ENCODE measurements at regions not wholly inside any gene's neighbourhood (a gene's known extent, or its start where the extent isn't known, plus 50 kb on each side); places are given as distances from the start of the nearest gene placed in this dataset.

- no peak for ATAC-seq
- no peak for TF ChIP-seq BACH2 (CRISPR knock-in tag; IDR thresholded peaks at IDR 0.05; ENCODE audit: borderline replicate concordance)
- TF ChIP-seq ZNF70 (CRISPR knock-in tag; IDR thresholded peaks at IDR 0.05): no peak
- TF ChIP-seq ARNTL (CRISPR knock-in tag; IDR thresholded peaks at IDR 0.05; ENCODE audit: borderline replicate concordance, low read depth): no peak
- TF ChIP-seq TOX (CRISPR knock-in tag; IDR thresholded peaks at IDR 0.05; ENCODE audit: borderline replicate concordance): no peak
Observed at GRCh38 chr18:7436166-7436565, 130.9 kb upstream of the PTPRM start.

- TF ChIP-seq TOX (CRISPR knock-in tag; IDR thresholded peaks at IDR 0.05; ENCODE audit: borderline replicate concordance) (no peak), CREB5 (CRISPR knock-in tag; IDR thresholded peaks at IDR 0.05; ENCODE audit: low read depth) (no peak), ZFP3 (CRISPR knock-in tag; IDR thresholded peaks at IDR 0.05) (no peak), PATZ1 (CRISPR knock-in tag; IDR thresholded peaks at IDR 0.05; ENCODE audit: borderline replicate concordance) (no peak), RARB (CRISPR knock-in tag; IDR thresholded peaks at IDR 0.05) (no peak), OSR1 (CRISPR knock-in tag; IDR thresholded peaks at IDR 0.05) (no peak), CSDC2 (CRISPR knock-in tag; IDR thresholded peaks at IDR 0.05) (no peak), GLIS3 (CRISPR knock-in tag; IDR thresholded peaks at IDR 0.05) (no peak), ESRRG (CRISPR knock-in tag; IDR thresholded peaks at IDR 0.05) (no peak), ZNF70 (CRISPR knock-in tag; IDR thresholded peaks at IDR 0.05) (no peak), SNAI2 (CRISPR knock-in tag; IDR thresholded peaks at IDR 0.05) (no peak), PPARA (CRISPR knock-in tag; IDR thresholded peaks at IDR 0.05; ENCODE audit: borderline replicate concordance) (no peak), BACH2 (CRISPR knock-in tag; IDR thresholded peaks at IDR 0.05; ENCODE audit: borderline replicate concordance) (no peak), CSRNP3 (CRISPR knock-in tag; IDR thresholded peaks at IDR 0.05) (no peak), ZNF565 (CRISPR knock-in tag; conservative IDR thresholded peaks at IDR 0.05; ENCODE audit: low read depth) (no peak), ZFP30 (CRISPR knock-in tag; IDR thresholded peaks at IDR 0.05) (no peak), TSHZ2 (CRISPR knock-in tag; IDR thresholded peaks at IDR 0.05) (no peak), TCF4 (CRISPR knock-in tag; IDR thresholded peaks at IDR 0.05; ENCODE audit: borderline replicate concordance) (no peak)
Observed at GRCh38 chr18:7437870-7438269, 129.2 kb upstream of the PTPRM start.

GRCh38 chr18:7438646-7439045 is 128.5 kb upstream of the PTPRM start:
- TF ChIP-seq PATZ1 (CRISPR knock-in tag; IDR thresholded peaks at IDR 0.05; ENCODE audit: borderline replicate concordance): no peak
- TF ChIP-seq ZFP3 (CRISPR knock-in tag; IDR thresholded peaks at IDR 0.05): no peak
- TF ChIP-seq ZNF565 (CRISPR knock-in tag; conservative IDR thresholded peaks at IDR 0.05; ENCODE audit: low read depth): no peak
- no peak for TF ChIP-seq ISL1 (CRISPR knock-in tag; IDR thresholded peaks at IDR 0.05)
- TF ChIP-seq ZC3H10 (CRISPR knock-in tag; IDR thresholded peaks at IDR 0.05): no peak
- no peak for TF ChIP-seq TOX (CRISPR knock-in tag; IDR thresholded peaks at IDR 0.05; ENCODE audit: borderline replicate concordance)
- TF ChIP-seq CREB5 (CRISPR knock-in tag; IDR thresholded peaks at IDR 0.05; ENCODE audit: low read depth): no peak
- TF ChIP-seq TSHZ2 (CRISPR knock-in tag; IDR thresholded peaks at IDR 0.05): no peak
- TF ChIP-seq TCF4 (CRISPR knock-in tag; IDR thresholded peaks at IDR 0.05; ENCODE audit: borderline replicate concordance): no peak
- TF ChIP-seq CSRNP3 (CRISPR knock-in tag; IDR thresholded peaks at IDR 0.05): no peak
- no peak for TF ChIP-seq ZNF8 (CRISPR knock-in tag; IDR thresholded peaks at IDR 0.05)
- no peak for TF ChIP-seq SNAI2 (CRISPR knock-in tag; IDR thresholded peaks at IDR 0.05)
- no peak for TF ChIP-seq PPARA (CRISPR knock-in tag; IDR thresholded peaks at IDR 0.05; ENCODE audit: borderline replicate concordance)
- TF ChIP-seq GLIS3 (CRISPR knock-in tag; IDR thresholded peaks at IDR 0.05): no peak
- no peak for TF ChIP-seq ZFP30 (CRISPR knock-in tag; IDR thresholded peaks at IDR 0.05)
- no peak for ATAC-seq

More at GRCh38 chr18:7437870-7438269, 129.2 kb upstream of the PTPRM start:
- ATAC-seq: no peak

All from SK-N-SH treated with all-trans-retinoic acid at 6 μM for 48 hours (cell line).